ENCODE measurements at regions not wholly inside any gene's neighbourhood (a gene's known extent, or its start where the extent isn't known, plus 50 kb on each side); places are given as distances from the start of the nearest gene placed in this dataset.

DNA sequence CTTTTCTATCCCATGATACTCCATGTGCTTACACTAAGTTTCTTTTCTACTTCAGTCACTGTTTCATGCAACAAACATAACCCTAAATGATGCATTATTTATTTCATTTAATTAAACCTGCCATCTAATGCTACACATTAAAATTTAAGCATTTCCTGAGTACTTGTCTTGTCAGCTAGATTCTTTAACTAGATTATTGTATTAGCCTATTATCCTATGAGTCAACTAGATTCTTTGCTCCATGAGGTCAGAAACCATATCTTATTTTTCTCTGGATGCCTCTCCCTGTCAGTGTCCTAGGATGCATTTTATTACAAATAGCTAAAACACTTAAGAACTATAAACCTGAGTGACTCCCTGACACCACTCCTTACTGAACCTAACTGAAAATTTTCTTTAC, 652.4 kb downstream of the SLC4A3 start:
- TF ChIP-seq POLR2A (IDR thresholded peaks at IDR 0.05) = no peak
- TF ChIP-seq, protein P1, sequence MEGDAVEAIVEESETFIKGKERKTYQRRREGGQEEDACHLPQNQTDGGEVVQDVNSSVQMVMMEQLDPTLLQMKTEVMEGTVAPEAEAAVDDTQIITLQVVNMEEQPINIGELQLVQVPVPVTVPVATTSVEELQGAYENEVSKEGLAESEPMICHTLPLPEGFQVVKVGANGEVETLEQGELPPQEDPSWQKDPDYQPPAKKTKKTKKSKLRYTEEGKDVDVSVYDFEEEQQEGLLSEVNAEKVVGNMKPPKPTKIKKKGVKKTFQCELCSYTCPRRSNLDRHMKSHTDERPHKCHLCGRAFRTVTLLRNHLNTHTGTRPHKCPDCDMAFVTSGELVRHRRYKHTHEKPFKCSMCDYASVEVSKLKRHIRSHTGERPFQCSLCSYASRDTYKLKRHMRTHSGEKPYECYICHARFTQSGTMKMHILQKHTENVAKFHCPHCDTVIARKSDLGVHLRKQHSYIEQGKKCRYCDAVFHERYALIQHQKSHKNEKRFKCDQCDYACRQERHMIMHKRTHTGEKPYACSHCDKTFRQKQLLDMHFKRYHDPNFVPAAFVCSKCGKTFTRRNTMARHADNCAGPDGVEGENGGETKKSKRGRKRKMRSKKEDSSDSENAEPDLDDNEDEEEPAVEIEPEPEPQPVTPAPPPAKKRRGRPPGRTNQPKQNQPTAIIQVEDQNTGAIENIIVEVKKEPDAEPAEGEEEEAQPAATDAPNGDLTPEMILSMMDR (IDR thresholded peaks at IDR 0.05) = no peak
- no peak for TF ChIP-seq EP300 (IDR thresholded peaks at IDR 0.05)
